ENCODE measurements at regions not wholly inside any gene's neighbourhood (a gene's known extent, or its start where the extent isn't known, plus 50 kb on each side); places are given as distances from the start of the nearest gene placed in this dataset.

GRCh38 chr9:107176436-107177151 is 106.5 kb upstream of the RAD23B start:
- H3K9me3 Mint-ChIP-seq (ENCODE audit: unreplicated experiment), result no peaks in the 10 kb centered on the region
- no peak overlapping the region for H3K27ac Mint-ChIP-seq (ENCODE audit: unreplicated experiment)
- no peak for DNase-seq (ENCODE audit: low spot score)
- peaks cover 3% of the 10 kb centered on the region for H3K27me3 Mint-ChIP-seq (ENCODE audit: unreplicated experiment)
- peaks cover 13% of the 10 kb centered on the region for H3K4me1 Mint-ChIP-seq (ENCODE audit: unreplicated experiment)
- no peak overlapping the region for H3K4me3 Mint-ChIP-seq (ENCODE audit: unreplicated experiment)
- no peak for TF ChIP-seq CTCF (IDR thresholded peaks at IDR 0.05; ENCODE audit: unreplicated experiment)
- H3K36me3 Mint-ChIP-seq (ENCODE audit: low read depth, unreplicated experiment), result no peaks in the 10 kb centered on the region

GRCh38 chr9:107177243-107177839 is 105.7 kb upstream of the RAD23B start:
- no peak for DNase-seq (ENCODE audit: low spot score)
- Mint-ChIP-seq H3K27ac (ENCODE audit: unreplicated experiment) (no peak overlapping the region), H3K9me3 (ENCODE audit: unreplicated experiment) (no peaks in the 10 kb centered on the region), H3K4me3 (ENCODE audit: unreplicated experiment) (no peak overlapping the region), H3K36me3 (ENCODE audit: low read depth, unreplicated experiment) (no peaks in the 10 kb centered on the region), H3K4me1 (ENCODE audit: unreplicated experiment) (peaks cover 13% of the 10 kb centered on the region), H3K27me3 (ENCODE audit: unreplicated experiment) (peaks cover 3% of the 10 kb centered on the region)
- TF ChIP-seq CTCF (IDR thresholded peaks at IDR 0.05; ENCODE audit: unreplicated experiment), result no peak

- peaks cover 3% of the 10 kb centered on the region for H3K27me3 Mint-ChIP-seq (ENCODE audit: unreplicated experiment)
- no peak overlapping the region for H3K27ac Mint-ChIP-seq (ENCODE audit: unreplicated experiment)
- DNase-seq (ENCODE audit: low spot score), result no peak
- no peak overlapping the region for H3K4me3 Mint-ChIP-seq (ENCODE audit: unreplicated experiment)
- no peaks in the 10 kb centered on the region for H3K36me3 Mint-ChIP-seq (ENCODE audit: low read depth, unreplicated experiment)
- TF ChIP-seq CTCF (IDR thresholded peaks at IDR 0.05; ENCODE audit: unreplicated experiment), result no peak
- H3K4me1 Mint-ChIP-seq (ENCODE audit: unreplicated experiment), result peaks cover 13% of the 10 kb centered on the region
- no peaks in the 10 kb centered on the region for H3K9me3 Mint-ChIP-seq (ENCODE audit: unreplicated experiment)
Observed at GRCh38 chr9:107177857-107178256, 105.2 kb upstream of the RAD23B start.

- no peak for DNase-seq (ENCODE audit: low spot score)
- Mint-ChIP-seq H3K27ac (ENCODE audit: unreplicated experiment) (no peak overlapping the region), H3K4me1 (ENCODE audit: unreplicated experiment) (peaks cover 13% of the 10 kb centered on the region), H3K9me3 (ENCODE audit: unreplicated experiment) (no peaks in the 10 kb centered on the region), H3K36me3 (ENCODE audit: low read depth, unreplicated experiment) (no peaks in the 10 kb centered on the region), H3K27me3 (ENCODE audit: unreplicated experiment) (peaks cover 3% of the 10 kb centered on the region), H3K4me3 (ENCODE audit: unreplicated experiment) (no peak overlapping the region)
- no peak for TF ChIP-seq CTCF (IDR thresholded peaks at IDR 0.05; ENCODE audit: unreplicated experiment)
Observed at GRCh38 chr9:107178293-107178692, 104.8 kb upstream of the RAD23B start.

GRCh38 chr9:107180206-107180605 is 102.9 kb upstream of the RAD23B start:
- Mint-ChIP-seq H3K4me1 (ENCODE audit: unreplicated experiment) (peaks cover 13% of the 10 kb centered on the region), H3K27me3 (ENCODE audit: unreplicated experiment) (peaks cover 3% of the 10 kb centered on the region), H3K27ac (ENCODE audit: unreplicated experiment) (no peak overlapping the region), H3K9me3 (ENCODE audit: unreplicated experiment) (no peaks in the 10 kb centered on the region), H3K4me3 (ENCODE audit: unreplicated experiment) (no peak overlapping the region), H3K36me3 (ENCODE audit: low read depth, unreplicated experiment) (no peaks in the 10 kb centered on the region)
- DNase-seq (ENCODE audit: low spot score), result no peak
- TF ChIP-seq CTCF (IDR thresholded peaks at IDR 0.05; ENCODE audit: unreplicated experiment), result no peak
